LNCaP clone FGC (cell line): ENCODE measurements at regions not wholly inside any gene's neighbourhood (a gene's known extent, or its start where the extent isn't known, plus 50 kb on each side); places are given as distances from the start of the nearest gene placed in this dataset.

Experiments used
- DNase-seq: peaks from one replicate; pipeline ENCODE4 v3.0.0-alpha.2; 2011; ENCODE audit warnings: low read depth
- H3K4me3 ChIP-seq: 2 replicates; pipeline ENCODE4 v1.5.1; 2011; ENCODE audit warnings: mild to moderate bottlenecking, low read depth, low read length, control low read depth
- TF ChIP-seq, protein P1 (sequence below): IDR thresholded peaks from 2 replicates; pipeline ENCODE4 v1.5.1; 2012; ENCODE audit warnings: mild to moderate bottlenecking; ENCODE audit not compliant: control insufficient read depth, insufficient read depth; ENCODE audit errors: extremely low read depth

DNA sequence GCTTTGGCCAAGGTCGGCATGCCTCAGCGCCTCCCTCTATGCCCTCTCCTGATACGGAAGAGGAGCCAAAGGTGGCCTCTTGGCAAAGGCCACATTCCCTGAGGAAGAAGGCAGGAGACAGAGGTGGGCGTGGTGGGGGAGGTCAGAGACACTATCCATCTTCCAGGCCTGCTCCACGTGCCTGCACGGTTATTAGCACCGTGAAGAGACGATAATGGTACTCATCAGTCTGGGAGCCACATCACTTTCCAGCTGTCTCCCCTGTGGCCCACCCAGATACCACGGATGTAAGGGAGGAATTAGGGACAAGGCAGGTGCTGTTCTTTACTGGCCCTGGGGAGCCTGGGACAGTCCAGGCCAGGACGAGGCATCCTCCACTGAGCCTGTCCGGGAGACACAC lies 354.3 kb downstream of the MN1 start:
- TF ChIP-seq, protein P1, sequence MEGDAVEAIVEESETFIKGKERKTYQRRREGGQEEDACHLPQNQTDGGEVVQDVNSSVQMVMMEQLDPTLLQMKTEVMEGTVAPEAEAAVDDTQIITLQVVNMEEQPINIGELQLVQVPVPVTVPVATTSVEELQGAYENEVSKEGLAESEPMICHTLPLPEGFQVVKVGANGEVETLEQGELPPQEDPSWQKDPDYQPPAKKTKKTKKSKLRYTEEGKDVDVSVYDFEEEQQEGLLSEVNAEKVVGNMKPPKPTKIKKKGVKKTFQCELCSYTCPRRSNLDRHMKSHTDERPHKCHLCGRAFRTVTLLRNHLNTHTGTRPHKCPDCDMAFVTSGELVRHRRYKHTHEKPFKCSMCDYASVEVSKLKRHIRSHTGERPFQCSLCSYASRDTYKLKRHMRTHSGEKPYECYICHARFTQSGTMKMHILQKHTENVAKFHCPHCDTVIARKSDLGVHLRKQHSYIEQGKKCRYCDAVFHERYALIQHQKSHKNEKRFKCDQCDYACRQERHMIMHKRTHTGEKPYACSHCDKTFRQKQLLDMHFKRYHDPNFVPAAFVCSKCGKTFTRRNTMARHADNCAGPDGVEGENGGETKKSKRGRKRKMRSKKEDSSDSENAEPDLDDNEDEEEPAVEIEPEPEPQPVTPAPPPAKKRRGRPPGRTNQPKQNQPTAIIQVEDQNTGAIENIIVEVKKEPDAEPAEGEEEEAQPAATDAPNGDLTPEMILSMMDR: no peak
- DNase-seq: no peak
- no peak overlapping the region for H3K4me3 ChIP-seq

DNA sequence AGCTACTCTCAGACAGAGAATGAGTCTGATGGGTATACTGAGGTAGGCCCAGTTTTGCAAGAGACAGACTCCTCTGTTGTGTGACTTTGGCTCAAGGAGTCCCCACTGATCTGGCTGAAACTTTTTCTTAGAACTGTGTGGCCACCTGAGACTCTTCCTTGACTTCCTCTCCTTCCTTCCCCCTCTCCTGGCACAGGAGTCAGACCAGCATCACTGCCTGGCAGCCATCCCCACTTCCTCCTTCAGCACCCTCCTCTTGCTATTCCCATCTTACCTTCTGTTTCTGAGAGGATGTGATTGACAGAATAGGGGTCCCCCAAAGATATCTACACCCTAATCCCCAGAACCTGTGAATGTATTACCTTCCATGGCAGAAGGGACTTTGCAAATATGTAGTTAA lies 351.1 kb downstream of the MN1 start:
- TF ChIP-seq, protein P1: no peak
- no peak for DNase-seq
- no peak overlapping the region for H3K4me3 ChIP-seq

DNA sequence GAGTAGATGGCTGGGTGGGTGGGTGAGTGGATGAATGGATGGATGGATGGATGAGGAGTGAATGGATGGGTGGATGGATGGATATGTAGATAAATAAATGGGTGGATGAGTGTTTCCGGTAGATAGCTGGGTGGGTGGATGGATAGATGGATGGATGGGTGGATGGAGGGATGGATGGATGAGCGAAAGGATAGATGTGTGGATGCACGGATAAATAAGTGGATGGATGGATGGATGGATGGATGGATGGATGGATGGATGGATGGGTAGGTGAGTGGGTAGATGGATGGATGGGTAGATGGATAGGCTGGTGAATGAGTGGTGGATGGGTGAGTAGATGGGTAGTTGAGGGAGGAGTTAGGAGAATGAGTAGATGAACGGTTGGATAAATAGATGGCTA lies 349.3 kb downstream of the MN1 start:
- TF ChIP-seq, protein P1: no peak
- H3K4me3 ChIP-seq: no peak overlapping the region
- no peak for DNase-seq

DNA sequence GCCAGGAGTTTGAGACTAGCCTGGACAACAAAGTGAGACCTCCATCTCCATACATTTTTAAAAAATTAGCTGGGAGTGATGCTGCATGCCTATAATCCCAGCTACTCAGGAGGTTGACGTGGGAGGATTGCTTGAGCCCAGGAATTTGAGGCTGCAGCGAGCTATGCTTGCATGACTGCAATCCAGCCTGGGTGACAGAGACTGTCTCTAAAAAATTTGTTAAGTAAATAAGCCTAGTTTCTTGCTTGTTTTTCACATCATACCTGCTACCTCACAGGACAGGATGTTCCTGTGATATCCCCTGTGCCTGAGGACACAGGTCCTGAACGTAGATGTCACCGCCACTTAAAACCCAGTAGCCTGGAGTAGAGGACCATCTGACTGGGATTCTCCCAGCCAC lies 348.6 kb downstream of the MN1 start:
- DNase-seq: no peak
- TF ChIP-seq, protein P1: no peak

DNA sequence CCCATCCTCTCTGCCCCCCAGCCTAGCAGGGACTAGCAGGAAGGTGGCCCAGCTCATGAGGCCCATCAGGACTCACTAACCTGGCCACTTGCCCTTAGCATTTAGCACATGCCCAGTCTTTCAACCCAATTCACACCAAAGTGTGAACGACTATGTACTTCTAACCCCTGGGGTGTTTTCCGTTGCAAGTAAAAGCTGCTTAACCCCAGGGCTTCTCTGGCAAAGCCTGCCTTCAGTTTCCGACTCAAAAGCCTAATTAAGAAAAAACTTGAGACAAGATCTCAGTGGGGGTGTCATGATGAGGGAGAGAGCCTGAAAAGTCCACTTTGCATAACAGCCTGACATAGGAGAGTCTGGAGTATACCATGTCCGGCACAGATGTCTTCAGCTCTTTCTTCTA lies 347.8 kb downstream of the MN1 start:
- TF ChIP-seq, protein P1: no peak
- no peak for DNase-seq
- H3K4me3 ChIP-seq: no peak overlapping the region

More for the DNA sequence above, 348.6 kb downstream of the MN1 start:
- no peak overlapping the region for H3K4me3 ChIP-seq

DNA sequence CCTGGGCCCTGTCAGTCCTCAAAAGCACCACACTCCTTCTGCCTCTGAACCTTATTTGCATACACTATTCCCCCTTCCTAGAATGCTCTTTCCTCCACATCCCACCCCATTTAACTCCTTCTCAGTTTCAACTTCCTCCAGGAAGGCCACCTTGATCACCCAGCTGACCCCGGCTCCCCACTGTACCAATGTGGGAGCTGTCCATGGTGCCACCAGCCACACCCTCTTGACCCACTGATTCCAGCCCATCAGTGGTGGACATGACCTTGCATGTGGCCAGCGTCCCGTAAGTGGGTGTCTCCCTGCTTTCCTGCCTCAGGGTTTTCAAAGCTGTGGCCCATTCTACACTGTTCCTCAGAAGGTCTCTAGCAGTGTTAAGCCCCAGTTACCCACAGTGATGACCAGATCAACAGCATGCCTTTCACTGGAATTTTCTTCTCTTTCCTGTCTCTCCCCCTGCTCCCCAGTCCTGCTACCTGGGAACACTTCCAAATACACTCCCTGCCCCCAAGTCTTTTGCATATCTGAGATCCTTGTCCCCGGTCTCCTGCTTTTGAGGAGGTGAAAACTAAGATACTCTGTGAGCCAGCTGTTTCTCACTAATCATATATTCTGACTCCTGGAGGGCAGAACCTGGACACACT lies 346.6 kb downstream of the MN1 start:
- DNase-seq: no peak
- TF ChIP-seq, protein P1: no peak
- no peak overlapping the region for H3K4me3 ChIP-seq

DNA sequence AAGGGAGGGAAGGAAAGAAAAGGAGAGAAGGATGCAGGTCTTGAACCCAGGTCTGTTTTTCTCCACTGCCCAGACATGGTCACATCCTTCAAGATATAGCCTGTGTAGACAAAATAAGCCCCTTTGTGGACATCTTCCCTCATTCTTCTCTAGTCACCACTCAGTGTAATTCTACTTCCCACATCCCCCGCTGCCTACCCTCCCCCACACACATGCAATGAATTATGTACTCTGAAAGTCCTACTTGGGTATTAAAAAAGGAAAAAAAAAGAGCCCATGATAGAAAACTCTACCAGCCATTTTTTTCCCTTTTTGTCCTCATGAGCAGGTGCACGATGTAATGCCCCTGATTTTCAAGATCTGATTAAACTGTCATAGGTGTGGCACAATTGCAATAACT lies 346.0 kb downstream of the MN1 start:
- no peak overlapping the region for H3K4me3 ChIP-seq
- DNase-seq: no peak
- TF ChIP-seq, protein P1: no peak
